ENCODE measurements at regions not wholly inside any gene's neighbourhood (a gene's known extent, or its start where the extent isn't known, plus 50 kb on each side); places are given as distances from the start of the nearest gene placed in this dataset.

DNA sequence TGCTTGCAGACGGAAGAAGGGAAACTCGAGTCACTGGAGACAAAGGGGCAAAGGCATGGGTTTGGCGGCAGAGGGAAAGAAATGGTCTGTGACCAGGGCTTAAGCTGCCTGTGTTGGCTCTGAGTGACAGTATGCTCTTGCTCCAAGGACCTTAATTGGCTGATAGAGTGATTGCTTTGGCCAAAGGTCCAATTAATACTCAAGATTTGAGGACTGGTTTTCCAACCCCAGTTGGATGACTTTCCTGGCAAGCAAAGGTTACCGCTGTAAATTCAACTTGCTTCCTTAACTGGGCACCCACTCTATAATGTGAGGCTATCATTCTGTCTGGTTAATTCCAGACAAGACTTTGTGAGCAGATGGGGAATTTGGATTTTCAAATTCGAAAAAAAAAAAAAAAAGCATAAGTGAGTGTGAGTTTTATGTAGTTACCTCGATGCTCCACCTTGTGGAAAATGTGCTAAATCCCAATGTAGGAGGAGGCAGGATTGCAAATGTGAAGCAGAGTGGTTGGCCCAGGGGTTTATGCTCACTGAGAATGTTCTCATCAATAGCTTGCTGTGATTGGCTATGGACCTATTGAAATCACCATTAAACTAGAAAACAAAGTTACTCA is 150.7 kb upstream of the GMDS start:
- no peaks in the 10 kb centered on the region for H3K4me1 ChIP-seq
- TF ChIP-seq POLR2AphosphoS5 (IDR thresholded peaks at IDR 0.05) (no peak), POLR2A (IDR thresholded peaks at IDR 0.05) (no peak), EP300 (IDR thresholded peaks at IDR 0.05) (no peak), CTCF (IDR thresholded peaks at IDR 0.05) (no peak)
- peaks cover 0 to 8% (median 0%) of the 10 kb centered on the region in 3 donors for H3K9me3 ChIP-seq
- peaks cover 0 to 36% of the 10 kb centered on the region in 2 donors for H3K36me3 ChIP-seq
- H3K27me3 ChIP-seq = no peaks in the 10 kb centered on the region
- no peak for ATAC-seq
- WGBS, 2 donors (ENCODE audit: low coverage in 1 of 2) = 81 to 93% methylated on average over 3 to 6 of the region's 6 CpGs
- no peak overlapping the region for H3K4me3 ChIP-seq
- H3K27ac ChIP-seq = no peak overlapping the region

DNA sequence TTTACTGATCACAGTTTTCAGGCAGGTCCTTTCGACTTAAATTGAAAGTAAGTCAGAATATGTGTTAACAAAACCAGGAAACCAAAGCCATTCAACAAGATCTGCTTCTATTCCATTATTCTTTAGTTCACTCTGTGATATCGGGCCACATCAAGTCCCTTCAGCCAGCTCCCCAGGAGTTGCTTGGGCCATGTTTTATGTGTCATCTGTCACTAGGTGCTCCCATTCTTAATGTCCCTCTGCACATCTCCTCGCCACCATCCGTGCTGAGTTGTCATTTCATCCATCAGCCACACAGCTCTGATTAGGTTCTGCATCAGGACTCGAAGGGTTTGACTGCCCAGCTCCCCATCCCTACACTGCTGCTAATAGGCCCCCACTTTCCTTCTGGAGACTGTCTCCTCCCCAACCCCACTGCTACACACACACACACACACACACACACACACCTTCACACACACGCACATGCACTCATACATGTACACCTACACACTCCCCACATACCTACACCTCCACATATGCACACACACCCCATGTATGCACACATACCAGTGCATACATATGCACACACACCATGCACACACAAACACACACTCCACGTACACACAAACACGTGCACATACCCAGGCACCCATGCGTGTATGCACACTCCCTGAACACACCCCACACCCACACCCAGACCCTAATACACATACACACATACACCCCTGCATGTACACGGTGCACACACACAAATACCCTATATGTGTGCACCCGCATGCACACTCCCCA is 143.3 kb upstream of the GMDS start:
- ATAC-seq = no peak
- Histone ChIP-seq H3K27ac (no peak overlapping the region), H3K4me1 (no peaks in the 10 kb centered on the region), H3K36me3 (peaks cover 0 to 5% of the 10 kb centered on the region in 2 donors), H3K4me3 (no peak overlapping the region), H3K27me3 (no peaks in the 10 kb centered on the region), H3K9me3 (no peaks in the 10 kb centered on the region)
- 87 to 89% methylated on average over 5 to 11 of the region's 11 CpGs for WGBS, 2 donors (ENCODE audit: low coverage in 1 of 2)
- no peak for TF ChIP-seq CTCF (IDR thresholded peaks at IDR 0.05)
- TF ChIP-seq EP300 (IDR thresholded peaks at IDR 0.05) = no peak
- no peak for TF ChIP-seq POLR2A (IDR thresholded peaks at IDR 0.05)
- TF ChIP-seq POLR2AphosphoS5 (IDR thresholded peaks at IDR 0.05) = no peak

GRCh38 chr6:2387445-2387844 is 142.0 kb upstream of the GMDS start:
- WGBS, 2 donors (ENCODE audit: low coverage in 1 of 2) = 90 to 100% methylated on average over 3 of the region's 3 CpGs
- peaks cover 0 to 5% of the 10 kb centered on the region in 2 donors for H3K36me3 ChIP-seq
- TF ChIP-seq EP300 (IDR thresholded peaks at IDR 0.05) = no peak
- TF ChIP-seq POLR2A (IDR thresholded peaks at IDR 0.05) = no peak
- TF ChIP-seq CTCF (IDR thresholded peaks at IDR 0.05) = no peak
- no peak for TF ChIP-seq POLR2AphosphoS5 (IDR thresholded peaks at IDR 0.05)
- H3K9me3 ChIP-seq = no peaks in the 10 kb centered on the region
- ATAC-seq = no peak
- H3K4me3 ChIP-seq = no peak overlapping the region
- H3K27ac ChIP-seq = no peak overlapping the region
- H3K4me1 ChIP-seq = peaks cover 0 to 10% (median 0%) of the 10 kb centered on the region in 3 donors
- H3K27me3 ChIP-seq = no peaks in the 10 kb centered on the region

- 72 to 84% methylated on average over 9 of the region's 9 CpGs for WGBS, 2 donors (ENCODE audit: low coverage in 1 of 2)
These were observed 140.1 kb upstream of the GMDS start for GRCh38 chr6:2385471-2385983.

More at GRCh38 chr6:2385471-2385983, 140.1 kb upstream of the GMDS start:
- H3K4me1 ChIP-seq = peaks cover 0 to 20% (median 0%) of the 10 kb centered on the region in 3 donors
- ATAC-seq = no peak
- no peak for TF ChIP-seq EP300 (IDR thresholded peaks at IDR 0.05)
- no peak for TF ChIP-seq POLR2AphosphoS5 (IDR thresholded peaks at IDR 0.05)
- TF ChIP-seq CTCF (IDR thresholded peaks at IDR 0.05) = no peak
- TF ChIP-seq POLR2A (IDR thresholded peaks at IDR 0.05) = no peak
- no peak overlapping the region for H3K27ac ChIP-seq
- no peaks in the 10 kb centered on the region for H3K27me3 ChIP-seq
- H3K9me3 ChIP-seq = no peaks in the 10 kb centered on the region
- H3K36me3 ChIP-seq = no peaks in the 10 kb centered on the region
- no peak overlapping the region for H3K4me3 ChIP-seq

All from gastroesophageal sphincter (tissue), 4 donors.